ENCODE measurements at regions not wholly inside any gene's neighbourhood (a gene's known extent, or its start where the extent isn't known, plus 50 kb on each side); places are given as distances from the start of the nearest gene placed in this dataset.
A peak's percentile ranks its signal among the peaks of the same experiment; 100 is the strongest.

GRCh38 chr4:31549256-31549655, 829.1 kb downstream of the PCDH7 start:
- no peak for DNase-seq

- DNase-seq, result no peak
These were observed 837.3 kb downstream of the PCDH7 start for GRCh38 chr4:31557437-31557836.

- DNase-seq, result no peak
These were observed 853.4 kb downstream of the PCDH7 start for GRCh38 chr4:31573554-31573953.

GRCh38 chr4:31575504-31575903, 855.3 kb downstream of the PCDH7 start:
- no peak for DNase-seq

- no peak for DNase-seq
These were observed 860.7 kb downstream of the PCDH7 start for GRCh38 chr4:31580843-31581242.

- DNase-seq, result no peak
These were observed 865.3 kb downstream of the PCDH7 start for GRCh38 chr4:31585503-31585902.

- DNase-seq, result no peak
These were observed 872.1 kb downstream of the PCDH7 start for GRCh38 chr4:31592293-31592692.

GRCh38 chr4:31595496-31595895, 875.3 kb downstream of the PCDH7 start:
- DNase-seq, result no peak

GRCh38 chr4:31598639-31599038, 878.5 kb downstream of the PCDH7 start:
- no peak for DNase-seq

GRCh38 chr4:31601793-31602192, 881.6 kb downstream of the PCDH7 start:
- DNase-seq, result no peak

- no peak for DNase-seq
These were observed 893.9 kb downstream of the PCDH7 start for GRCh38 chr4:31613946-31614623.

GRCh38 chr4:31617667-31618066, 897.5 kb downstream of the PCDH7 start:
- no peak for DNase-seq

- no peak for DNase-seq
These were observed 900.3 kb downstream of the PCDH7 start for GRCh38 chr4:31620476-31620875.

GRCh38 chr4:31645236-31645635, 925.1 kb downstream of the PCDH7 start:
- no peak for DNase-seq

- DNase-seq, result no peak
These were observed 927.6 kb downstream of the PCDH7 start for GRCh38 chr4:31647786-31648185.

- no peak for DNase-seq
These were observed 929.7 kb downstream of the PCDH7 start for GRCh38 chr4:31649878-31650277.

- DNase-seq, result no peak
These were observed 931.4 kb downstream of the PCDH7 start for GRCh38 chr4:31651541-31651940.

- DNase-seq, result no peak
These were observed 935.2 kb downstream of the PCDH7 start for GRCh38 chr4:31655328-31655727.

- no peak for DNase-seq
These were observed 937.8 kb downstream of the PCDH7 start for GRCh38 chr4:31657859-31658570.

- DNase-seq, result no peak
These were observed 940.7 kb downstream of the PCDH7 start for GRCh38 chr4:31660916-31661315.

- no peak for DNase-seq
These were observed 942.8 kb downstream of the PCDH7 start for GRCh38 chr4:31662951-31663350.

GRCh38 chr4:31667686-31668085, 947.5 kb downstream of the PCDH7 start:
- DNase-seq, result no peak

GRCh38 chr4:31674313-31674947, 954.3 kb downstream of the PCDH7 start:
- DNase-seq, result no peak

- peak; percentile 32 for DNase-seq
These were observed 958.2 kb downstream of the PCDH7 start for GRCh38 chr4:31678356-31678755.
